Activated T-helper 1 cell treated with anti-CD3 and anti-CD28 coated beads, Interleukin-12 subunit alpha, Interleukin-12 subunit beta, Interleukin-2, Interleukin-4 antibody, amounts not matched to agents 30 ng/mL and 10 ng/mL and 1 ng/mL, durations not matched to agents 14 hours and 24 hours and 36 hours (primary cell): ENCODE measurements at regions not wholly inside any gene's neighbourhood (a gene's known extent, or its start where the extent isn't known, plus 50 kb on each side); places are given as distances from the start of the nearest gene placed in this dataset.

Experiments used
- DNase-seq: peaks from one replicate; pipeline ENCODE4 v3.0.0; 2021; ENCODE audit warnings: low spot score
- H3K27ac Mint-ChIP-seq: one replicate; pipeline ENCODE4 v1.8.0; 2021; ENCODE audit warnings: mild to moderate bottlenecking, mixed read lengths
- H3K27me3 Mint-ChIP-seq: one replicate; pipeline ENCODE4 v1.8.0; 2022; ENCODE audit warnings: mild to moderate bottlenecking, moderate library complexity, mixed read lengths; ENCODE audit not compliant: insufficient read depth
- H3K36me3 Mint-ChIP-seq: one replicate; pipeline ENCODE4 v1.8.0; 2021; ENCODE audit warnings: low read depth, mixed read lengths
- H3K4me1 Mint-ChIP-seq: one replicate; pipeline ENCODE4 v1.8.0; 2021; ENCODE audit warnings: low read depth, mixed read lengths
- H3K4me3 Mint-ChIP-seq: one replicate; pipeline ENCODE4 v1.8.0; 2021; ENCODE audit warnings: mild to moderate bottlenecking, moderate library complexity, mixed read lengths
- H3K9me3 Mint-ChIP-seq: one replicate; pipeline ENCODE4 v1.8.0; 2021; ENCODE audit warnings: mixed read lengths
- intact Hi-C: fragments of 100-400 bp; cut with micrococcal nuclease; formaldehyde crosslinking; loops from one replicate; pipeline ENCODE4 v1.15.1; 2024

DNA sequence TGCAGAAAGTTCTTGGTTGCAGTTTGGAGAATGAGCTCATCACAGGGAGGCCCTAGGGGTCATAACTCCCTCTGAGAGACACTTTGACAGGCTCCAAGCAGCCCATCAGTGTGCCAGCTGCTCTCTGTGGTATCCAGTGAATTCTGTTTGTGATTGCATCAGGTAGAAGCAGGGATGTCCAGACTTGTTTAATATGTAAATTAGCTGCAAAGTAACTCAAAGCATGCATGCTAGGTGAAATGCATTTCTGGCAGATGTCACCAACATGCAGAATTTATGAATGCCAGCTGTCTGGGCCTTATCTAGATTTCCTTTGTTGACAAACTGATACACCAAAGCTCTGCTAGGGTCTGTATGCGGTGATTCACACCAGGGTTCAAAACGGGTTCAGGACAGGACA lies 123.6 kb upstream of the MTNR1B start:
- Mint-ChIP-seq H3K4me1 (no peaks in the 10 kb centered on the region), H3K4me3 (no peak overlapping the region)

DNA sequence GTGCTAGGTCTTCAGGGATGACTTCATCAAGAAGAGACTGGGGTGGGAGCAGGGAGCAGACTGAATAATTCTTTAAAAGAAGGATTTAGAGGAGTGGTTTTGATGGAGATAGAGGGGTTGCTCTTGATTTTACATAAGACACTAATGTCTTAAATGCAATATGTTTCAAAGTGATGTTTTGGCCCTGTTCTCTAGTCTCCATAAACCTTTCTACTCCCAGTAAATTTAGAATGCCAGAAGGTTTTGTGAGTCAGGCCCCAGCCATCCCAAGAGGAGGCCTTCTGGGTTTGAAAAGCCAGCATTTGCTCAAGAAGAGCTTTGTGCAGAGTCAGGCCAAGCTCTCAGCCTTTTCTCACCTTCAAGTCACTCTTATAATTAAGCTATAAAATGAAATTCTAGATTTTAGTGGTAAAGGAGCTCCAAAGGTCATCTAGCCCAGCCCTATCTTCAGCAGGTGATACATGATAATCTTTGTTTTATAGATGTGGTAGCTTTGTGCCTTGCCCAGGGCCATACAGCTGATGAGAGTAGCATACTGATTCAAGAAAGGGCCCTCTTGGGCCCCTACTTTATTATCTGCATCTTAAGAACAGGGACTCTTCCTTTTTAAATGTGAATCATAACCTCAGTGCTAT lies 122.8 kb upstream of the MTNR1B start:
- Mint-ChIP-seq H3K4me3 (no peak overlapping the region), H3K36me3 (no peaks in the 10 kb centered on the region), H3K27ac (no peak overlapping the region), H3K9me3 (no peaks in the 10 kb centered on the region), H3K4me1 (no peaks in the 10 kb centered on the region), H3K27me3 (no peaks in the 10 kb centered on the region)
- DNase-seq, result no peak
- intact Hi-C loops, result no loop called here

More for the DNA sequence above, 123.6 kb upstream of the MTNR1B start:
- DNase-seq, result no peak
- Mint-ChIP-seq H3K9me3 (no peaks in the 10 kb centered on the region), H3K27ac (no peak overlapping the region), H3K27me3 (no peaks in the 10 kb centered on the region), H3K36me3 (no peaks in the 10 kb centered on the region)
- intact Hi-C loops, result no loop called here

DNA sequence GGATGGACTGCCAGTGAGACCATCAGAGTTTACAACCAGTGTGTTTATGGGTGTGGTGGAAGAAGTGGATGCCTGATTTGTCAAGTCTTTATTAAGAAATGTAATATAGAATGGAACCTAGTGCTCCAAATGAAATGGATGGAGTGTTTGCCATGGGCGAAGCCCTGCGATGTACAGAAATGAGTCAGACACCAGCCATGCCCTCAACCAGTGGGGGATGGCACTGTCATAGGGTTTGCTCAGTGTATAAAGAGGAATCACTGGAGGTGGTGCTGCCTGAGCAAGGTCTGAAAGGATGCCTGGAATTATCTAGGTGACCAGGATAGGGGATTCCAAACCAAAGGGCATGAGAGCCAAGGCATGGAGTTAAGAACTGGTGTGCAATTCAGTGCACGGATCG lies 120.9 kb upstream of the MTNR1B start:
- no peak overlapping the region for H3K27ac Mint-ChIP-seq
- no peaks in the 10 kb centered on the region for H3K27me3 Mint-ChIP-seq
- DNase-seq, result no peak
- intact Hi-C loops, result no loop called here
- no peaks in the 10 kb centered on the region for H3K36me3 Mint-ChIP-seq
- H3K9me3 Mint-ChIP-seq, result no peaks in the 10 kb centered on the region
- no peak overlapping the region for H3K4me3 Mint-ChIP-seq
- H3K4me1 Mint-ChIP-seq, result no peaks in the 10 kb centered on the region

DNA sequence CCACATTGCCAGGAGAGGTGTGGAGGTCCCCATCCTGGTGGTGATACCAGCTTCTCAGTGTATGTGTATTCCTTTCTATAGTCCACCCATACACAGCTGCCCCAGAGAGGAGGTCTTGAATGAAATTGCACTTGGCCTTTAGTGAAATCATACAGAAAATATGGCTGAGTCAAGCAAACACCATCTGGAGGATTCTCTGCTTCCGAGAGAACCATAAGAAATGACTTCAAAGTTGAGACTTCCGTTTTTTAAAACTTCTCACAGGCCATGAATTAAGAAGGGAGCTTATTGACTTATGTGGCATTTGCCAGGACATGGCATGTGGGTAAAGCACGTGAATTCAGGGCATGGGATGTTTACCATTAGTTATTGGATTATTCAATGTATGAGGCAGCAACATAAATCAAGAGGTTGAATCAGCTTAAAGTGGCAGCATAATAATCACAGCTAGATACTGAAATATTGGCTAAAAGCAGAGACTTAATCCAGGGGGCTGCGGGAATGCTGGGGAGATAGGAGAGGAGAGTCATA lies 119.1 kb upstream of the MTNR1B start:
- Mint-ChIP-seq H3K4me3 (no peak overlapping the region), H3K27me3 (no peaks in the 10 kb centered on the region), H3K4me1 (no peaks in the 10 kb centered on the region), H3K27ac (no peak overlapping the region), H3K36me3 (no peaks in the 10 kb centered on the region), H3K9me3 (no peaks in the 10 kb centered on the region)
- no peak for DNase-seq
- intact Hi-C loops, result no loop called here

DNA sequence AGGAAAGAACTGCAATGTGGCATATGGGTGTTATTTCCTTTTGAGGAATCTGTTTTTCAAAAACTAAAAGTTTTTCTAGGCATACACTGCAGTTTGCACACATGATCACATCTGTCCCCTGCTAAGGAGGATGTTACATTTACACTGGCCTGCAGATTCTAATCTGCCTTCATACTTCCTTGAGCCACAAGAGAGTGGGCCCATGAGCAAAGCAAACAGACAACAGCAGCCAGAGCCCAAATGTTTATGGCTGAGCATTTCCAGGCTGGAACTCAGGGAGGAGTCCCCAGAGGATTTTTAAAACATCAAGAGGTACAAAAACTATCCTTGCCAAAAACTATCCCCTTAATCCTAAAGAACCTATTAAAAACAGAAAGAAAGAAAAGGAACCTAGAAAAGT lies 117.2 kb upstream of the MTNR1B start:
- Mint-ChIP-seq H3K9me3 (no peaks in the 10 kb centered on the region), H3K4me3 (no peak overlapping the region), H3K4me1 (no peaks in the 10 kb centered on the region), H3K27me3 (no peaks in the 10 kb centered on the region), H3K36me3 (no peaks in the 10 kb centered on the region), H3K27ac (no peak overlapping the region)
- intact Hi-C loops, result no loop called here
- DNase-seq, result no peak

DNA sequence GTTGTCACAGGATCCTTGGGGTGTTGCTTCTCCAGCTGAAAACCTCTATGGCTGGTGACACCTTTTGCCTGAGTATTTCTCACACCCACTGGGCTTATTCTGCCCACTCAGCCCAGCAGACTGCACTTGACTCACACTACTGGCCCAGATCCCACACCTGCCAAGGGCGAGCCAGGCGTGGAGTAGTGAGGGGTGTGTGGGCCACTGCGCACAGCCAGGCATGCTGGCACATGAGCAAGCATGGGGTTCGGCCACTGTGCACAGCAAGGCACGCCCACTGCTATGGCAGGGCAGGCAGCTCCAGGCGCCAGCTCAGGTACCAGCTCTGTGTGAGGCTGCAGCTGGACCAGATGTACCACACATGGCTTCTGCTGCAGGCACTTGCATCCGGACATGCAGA lies 116.5 kb upstream of the MTNR1B start:
- no peak overlapping the region for H3K27ac Mint-ChIP-seq
- no peak for DNase-seq
- intact Hi-C loops, result no loop called here
- H3K36me3 Mint-ChIP-seq, result no peaks in the 10 kb centered on the region
- H3K4me1 Mint-ChIP-seq, result no peaks in the 10 kb centered on the region
- H3K27me3 Mint-ChIP-seq, result no peaks in the 10 kb centered on the region
- no peak overlapping the region for H3K4me3 Mint-ChIP-seq
- H3K9me3 Mint-ChIP-seq, result no peaks in the 10 kb centered on the region

DNA sequence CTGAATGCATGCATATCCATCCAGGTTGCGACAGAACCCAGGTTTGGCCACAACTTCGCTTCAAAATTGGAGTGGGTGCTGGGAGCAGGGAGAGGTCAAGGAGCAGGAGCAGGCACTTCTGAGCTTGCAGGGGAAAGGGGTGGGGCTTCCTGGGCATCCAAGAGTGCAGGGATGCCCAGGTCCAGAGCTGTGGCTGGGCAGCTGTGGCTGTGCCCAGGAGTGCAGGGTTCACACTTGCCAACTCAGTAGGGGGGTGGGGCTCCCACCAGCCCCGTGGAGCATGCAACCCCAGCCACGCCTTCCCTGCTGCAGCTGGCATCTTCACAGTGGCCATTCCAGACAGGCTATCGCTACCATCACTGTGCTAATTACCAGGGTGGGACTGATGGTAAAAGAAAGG lies 115.3 kb upstream of the MTNR1B start:
- Mint-ChIP-seq H3K4me3 (no peak overlapping the region), H3K27me3 (peaks cover 2% of the 10 kb centered on the region), H3K36me3 (no peaks in the 10 kb centered on the region), H3K4me1 (no peaks in the 10 kb centered on the region), H3K27ac (no peak overlapping the region), H3K9me3 (no peaks in the 10 kb centered on the region)
- no peak for DNase-seq
- intact Hi-C loops, result no loop called here

DNA sequence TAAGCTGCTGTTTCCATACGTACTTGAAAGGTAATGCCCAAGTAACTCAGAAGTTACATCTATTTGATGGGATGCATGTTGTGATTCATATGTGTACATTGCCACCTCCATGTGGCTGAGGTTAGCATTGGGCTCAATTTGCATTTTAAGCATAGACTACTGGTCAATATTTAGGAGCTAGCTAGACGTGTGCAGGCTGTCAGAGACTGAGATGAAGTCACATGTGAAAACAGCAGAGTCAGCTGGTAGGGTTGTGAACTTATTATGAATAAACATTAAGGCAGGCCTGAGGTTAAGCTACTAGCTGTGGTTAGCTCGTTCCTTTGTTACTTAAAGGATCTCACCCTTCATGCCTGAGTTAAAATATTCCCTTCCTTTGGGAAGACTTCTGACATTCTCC lies 114.5 kb upstream of the MTNR1B start:
- Mint-ChIP-seq H3K4me3 (no peak overlapping the region), H3K9me3 (no peaks in the 10 kb centered on the region), H3K27ac (no peak overlapping the region)

DNA sequence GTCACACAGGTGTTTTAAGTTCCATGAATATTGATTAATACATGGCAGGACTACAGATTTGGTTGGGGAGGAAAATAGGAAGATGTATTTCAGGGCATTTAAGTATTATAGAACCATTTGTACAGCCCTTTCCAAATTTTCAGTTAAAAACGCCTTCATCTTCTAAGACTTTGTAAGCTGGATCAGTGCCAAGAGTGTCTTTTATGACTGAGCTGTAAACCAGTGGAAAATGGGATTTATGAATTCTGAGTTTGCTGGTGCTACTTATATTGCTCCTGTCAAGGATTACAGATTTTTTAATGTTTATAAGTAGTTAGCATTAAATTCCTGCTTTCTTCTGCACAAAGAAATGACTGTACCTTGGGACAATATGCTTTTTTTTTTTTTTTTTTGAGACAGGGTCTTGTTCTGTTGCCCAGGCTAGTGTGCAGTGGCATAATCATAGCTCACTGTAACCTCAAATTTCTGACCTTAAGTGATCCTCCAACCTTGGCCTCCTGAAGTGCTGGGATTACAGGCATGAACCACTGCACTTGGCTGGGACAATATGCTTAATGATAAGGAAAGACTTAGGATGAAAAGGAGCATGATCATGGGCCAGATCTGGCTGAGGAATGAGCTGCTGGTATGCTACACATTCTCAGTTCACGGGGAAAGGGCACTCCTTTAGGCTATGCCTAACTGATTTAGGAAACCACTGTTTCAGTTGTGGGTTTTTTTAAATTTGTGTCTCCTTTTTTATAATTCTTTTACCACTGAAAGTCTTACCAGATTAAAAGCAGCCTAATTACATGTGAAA lies 113.6 kb upstream of the MTNR1B start:
- Mint-ChIP-seq H3K4me1 (no peaks in the 10 kb centered on the region), H3K9me3 (no peaks in the 10 kb centered on the region), H3K27me3 (peaks cover 2% of the 10 kb centered on the region), H3K4me3 (no peak overlapping the region), H3K36me3 (no peaks in the 10 kb centered on the region), H3K27ac (no peak overlapping the region)
- DNase-seq, result no peak
- intact Hi-C loops, result no loop called here

More for the DNA sequence above, 114.5 kb upstream of the MTNR1B start:
- no peaks in the 10 kb centered on the region for H3K4me1 Mint-ChIP-seq
- DNase-seq, result no peak
- peaks cover 2% of the 10 kb centered on the region for H3K27me3 Mint-ChIP-seq
- intact Hi-C loops, result no loop called here
- H3K36me3 Mint-ChIP-seq, result no peaks in the 10 kb centered on the region

DNA sequence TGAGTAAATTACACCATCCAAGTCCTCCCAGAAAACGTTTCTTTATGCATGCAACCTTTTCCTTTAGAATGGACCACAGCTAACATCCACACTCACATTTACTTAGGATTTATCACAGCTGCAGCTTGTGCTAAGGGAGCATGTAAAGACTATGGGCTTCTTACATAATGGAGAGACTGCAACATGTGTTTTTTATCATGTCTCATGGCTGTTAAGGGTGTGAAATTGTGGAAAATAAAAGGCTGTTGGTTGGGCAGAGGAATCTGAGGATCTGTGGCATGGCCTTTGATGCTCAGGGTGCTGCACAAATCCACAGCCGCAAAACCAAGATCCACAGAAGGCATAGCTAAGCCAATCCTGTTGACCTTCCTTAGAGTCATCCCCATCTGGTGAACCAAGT lies 112.0 kb upstream of the MTNR1B start:
- H3K4me1 Mint-ChIP-seq, result no peaks in the 10 kb centered on the region
- intact Hi-C loops, result no loop called here
- peaks cover 2% of the 10 kb centered on the region for H3K27me3 Mint-ChIP-seq
- no peak overlapping the region for H3K4me3 Mint-ChIP-seq
- H3K27ac Mint-ChIP-seq, result no peak overlapping the region
- H3K9me3 Mint-ChIP-seq, result no peaks in the 10 kb centered on the region
- DNase-seq, result no peak
- H3K36me3 Mint-ChIP-seq, result no peaks in the 10 kb centered on the region

DNA sequence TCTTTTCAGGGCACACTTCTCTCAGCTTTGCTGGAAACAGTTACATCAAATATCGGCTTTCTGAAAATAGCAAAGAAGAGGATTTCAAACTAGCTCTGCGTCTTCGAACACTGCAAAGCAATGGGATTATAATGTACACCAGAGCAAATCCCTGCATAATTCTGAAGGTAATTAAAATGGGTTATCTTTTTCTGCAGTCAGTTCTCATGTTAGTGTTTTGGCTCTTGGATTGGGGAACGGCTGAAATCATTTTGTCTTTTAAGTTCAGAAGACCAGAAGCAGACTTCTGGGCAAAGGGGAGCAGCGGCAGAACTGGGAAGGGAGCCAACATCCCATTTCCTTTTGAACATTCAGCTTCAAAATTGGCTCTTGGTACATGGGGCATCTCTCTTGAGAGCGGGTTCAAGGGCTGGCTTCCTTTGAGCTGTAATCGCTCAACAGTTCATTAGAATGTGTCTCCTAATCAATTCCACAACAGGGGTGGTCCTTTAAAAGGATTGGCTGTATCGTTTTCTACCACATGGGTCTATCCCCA lies 110.2 kb upstream of the MTNR1B start:
- no peak for DNase-seq
- H3K27me3 Mint-ChIP-seq, result peaks cover 2% of the 10 kb centered on the region
- intact Hi-C loops, result no loop called here
- H3K9me3 Mint-ChIP-seq, result no peaks in the 10 kb centered on the region
- no peak overlapping the region for H3K27ac Mint-ChIP-seq
- H3K36me3 Mint-ChIP-seq, result no peaks in the 10 kb centered on the region
- H3K4me1 Mint-ChIP-seq, result no peaks in the 10 kb centered on the region
- no peak overlapping the region for H3K4me3 Mint-ChIP-seq

DNA sequence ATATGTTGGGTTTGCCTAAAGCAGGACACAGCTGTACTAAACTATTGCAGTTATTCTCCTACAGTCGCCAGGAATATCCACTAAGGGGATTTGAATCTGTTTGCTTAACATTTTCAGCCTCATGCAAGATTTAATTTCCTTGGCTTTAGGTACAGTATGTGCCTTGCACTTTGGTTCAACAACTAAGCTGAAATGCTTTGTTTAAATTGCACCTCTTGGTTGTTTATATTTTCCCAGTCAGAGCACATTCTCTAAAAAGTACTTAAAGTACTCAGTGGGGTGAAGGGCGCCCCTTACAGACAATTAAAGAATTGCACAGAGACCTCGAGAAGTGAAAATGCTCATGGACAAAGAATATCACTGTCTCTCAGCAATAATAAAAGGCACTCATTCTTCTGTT lies 107.8 kb upstream of the MTNR1B start:
- peaks cover 2% of the 10 kb centered on the region for H3K27me3 Mint-ChIP-seq
- no peak overlapping the region for H3K27ac Mint-ChIP-seq

DNA sequence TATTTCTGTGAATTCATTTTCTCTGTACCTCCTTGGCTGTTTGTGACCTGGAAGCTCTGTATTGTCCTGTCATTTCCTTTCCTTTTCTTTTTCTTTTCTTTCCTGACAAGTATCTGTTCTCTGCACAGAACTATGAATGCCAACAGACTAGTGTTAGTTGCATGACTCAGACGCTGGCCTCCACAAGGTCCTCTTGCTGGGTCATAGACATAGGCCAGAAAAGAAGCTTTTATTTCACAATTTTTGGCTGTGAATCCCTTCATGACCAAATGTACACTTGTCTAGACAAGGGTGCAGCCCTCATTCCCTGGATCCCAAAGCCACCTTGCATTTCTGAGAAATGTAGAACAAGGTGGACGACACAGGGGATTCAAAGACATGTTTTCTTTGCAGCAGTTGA lies 104.1 kb upstream of the MTNR1B start:
- Mint-ChIP-seq H3K27ac (no peak overlapping the region), H3K36me3 (no peaks in the 10 kb centered on the region), H3K4me1 (no peaks in the 10 kb centered on the region), H3K4me3 (no peak overlapping the region), H3K9me3 (no peaks in the 10 kb centered on the region), H3K27me3 (no peaks in the 10 kb centered on the region)
- intact Hi-C loops, result no loop called here
- DNase-seq, result no peak

More for the DNA sequence above, 107.8 kb upstream of the MTNR1B start:
- H3K9me3 Mint-ChIP-seq, result no peaks in the 10 kb centered on the region
- H3K36me3 Mint-ChIP-seq, result no peaks in the 10 kb centered on the region
- no peaks in the 10 kb centered on the region for H3K4me1 Mint-ChIP-seq
- intact Hi-C loops, result no loop called here
- H3K4me3 Mint-ChIP-seq, result no peak overlapping the region
- DNase-seq, result no peak
